ENCODE measurements at regions not wholly inside any gene's neighbourhood (a gene's known extent, or its start where the extent isn't known, plus 50 kb on each side); places are given as distances from the start of the nearest gene placed in this dataset.

DNA sequence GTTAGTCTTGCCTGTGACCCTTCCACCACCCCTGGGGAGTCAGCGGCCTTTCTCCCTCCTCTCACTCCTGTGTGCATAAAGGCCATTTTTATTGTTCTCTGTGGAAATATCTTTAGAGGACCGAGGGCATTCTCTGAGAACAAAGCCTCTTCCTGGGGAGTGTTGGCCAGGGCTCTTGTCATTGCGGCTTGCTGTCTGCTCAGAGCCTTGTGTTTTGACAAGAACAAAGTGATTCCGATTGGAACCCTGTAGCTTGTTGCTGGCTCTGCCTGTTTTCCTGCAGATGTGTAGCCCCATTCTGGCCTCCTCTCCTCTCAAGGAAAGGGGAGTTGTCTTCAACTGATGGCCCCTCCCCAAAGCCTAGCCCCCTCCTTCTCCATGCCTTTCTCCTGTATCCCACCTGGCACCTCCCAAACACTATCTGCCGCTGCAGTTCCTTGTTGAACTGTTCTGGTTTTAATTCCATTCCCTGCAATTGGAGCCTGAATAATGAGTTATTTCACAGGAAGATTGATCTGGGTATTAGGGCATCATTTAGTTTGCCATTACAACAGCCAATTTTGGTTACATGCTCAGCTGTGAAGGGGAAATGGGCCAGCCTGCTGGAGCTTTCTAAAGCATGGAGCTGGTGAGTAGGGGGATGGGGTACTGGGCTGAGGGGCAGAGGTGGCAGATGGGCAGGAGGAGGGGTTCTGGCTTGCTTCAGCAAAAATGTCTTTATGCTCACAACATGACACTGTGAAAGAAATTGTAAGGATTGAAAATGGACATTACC lies 252.5 kb downstream of the LRFN2 start:
- TF ChIP-seq, protein P1, sequence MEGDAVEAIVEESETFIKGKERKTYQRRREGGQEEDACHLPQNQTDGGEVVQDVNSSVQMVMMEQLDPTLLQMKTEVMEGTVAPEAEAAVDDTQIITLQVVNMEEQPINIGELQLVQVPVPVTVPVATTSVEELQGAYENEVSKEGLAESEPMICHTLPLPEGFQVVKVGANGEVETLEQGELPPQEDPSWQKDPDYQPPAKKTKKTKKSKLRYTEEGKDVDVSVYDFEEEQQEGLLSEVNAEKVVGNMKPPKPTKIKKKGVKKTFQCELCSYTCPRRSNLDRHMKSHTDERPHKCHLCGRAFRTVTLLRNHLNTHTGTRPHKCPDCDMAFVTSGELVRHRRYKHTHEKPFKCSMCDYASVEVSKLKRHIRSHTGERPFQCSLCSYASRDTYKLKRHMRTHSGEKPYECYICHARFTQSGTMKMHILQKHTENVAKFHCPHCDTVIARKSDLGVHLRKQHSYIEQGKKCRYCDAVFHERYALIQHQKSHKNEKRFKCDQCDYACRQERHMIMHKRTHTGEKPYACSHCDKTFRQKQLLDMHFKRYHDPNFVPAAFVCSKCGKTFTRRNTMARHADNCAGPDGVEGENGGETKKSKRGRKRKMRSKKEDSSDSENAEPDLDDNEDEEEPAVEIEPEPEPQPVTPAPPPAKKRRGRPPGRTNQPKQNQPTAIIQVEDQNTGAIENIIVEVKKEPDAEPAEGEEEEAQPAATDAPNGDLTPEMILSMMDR (IDR thresholded peaks at IDR 0.05; ENCODE audit: poor library complexity, severe bottlenecking) = no peak
- TF ChIP-seq, protein P2, sequence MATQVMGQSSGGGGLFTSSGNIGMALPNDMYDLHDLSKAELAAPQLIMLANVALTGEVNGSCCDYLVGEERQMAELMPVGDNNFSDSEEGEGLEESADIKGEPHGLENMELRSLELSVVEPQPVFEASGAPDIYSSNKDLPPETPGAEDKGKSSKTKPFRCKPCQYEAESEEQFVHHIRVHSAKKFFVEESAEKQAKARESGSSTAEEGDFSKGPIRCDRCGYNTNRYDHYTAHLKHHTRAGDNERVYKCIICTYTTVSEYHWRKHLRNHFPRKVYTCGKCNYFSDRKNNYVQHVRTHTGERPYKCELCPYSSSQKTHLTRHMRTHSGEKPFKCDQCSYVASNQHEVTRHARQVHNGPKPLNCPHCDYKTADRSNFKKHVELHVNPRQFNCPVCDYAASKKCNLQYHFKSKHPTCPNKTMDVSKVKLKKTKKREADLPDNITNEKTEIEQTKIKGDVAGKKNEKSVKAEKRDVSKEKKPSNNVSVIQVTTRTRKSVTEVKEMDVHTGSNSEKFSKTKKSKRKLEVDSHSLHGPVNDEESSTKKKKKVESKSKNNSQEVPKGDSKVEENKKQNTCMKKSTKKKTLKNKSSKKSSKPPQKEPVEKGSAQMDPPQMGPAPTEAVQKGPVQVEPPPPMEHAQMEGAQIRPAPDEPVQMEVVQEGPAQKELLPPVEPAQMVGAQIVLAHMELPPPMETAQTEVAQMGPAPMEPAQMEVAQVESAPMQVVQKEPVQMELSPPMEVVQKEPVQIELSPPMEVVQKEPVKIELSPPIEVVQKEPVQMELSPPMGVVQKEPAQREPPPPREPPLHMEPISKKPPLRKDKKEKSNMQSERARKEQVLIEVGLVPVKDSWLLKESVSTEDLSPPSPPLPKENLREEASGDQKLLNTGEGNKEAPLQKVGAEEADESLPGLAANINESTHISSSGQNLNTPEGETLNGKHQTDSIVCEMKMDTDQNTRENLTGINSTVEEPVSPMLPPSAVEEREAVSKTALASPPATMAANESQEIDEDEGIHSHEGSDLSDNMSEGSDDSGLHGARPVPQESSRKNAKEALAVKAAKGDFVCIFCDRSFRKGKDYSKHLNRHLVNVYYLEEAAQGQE (IDR thresholded peaks at IDR 0.05; ENCODE audit: borderline replicate concordance) = no peak
- TF ChIP-seq EP300 (conservative IDR thresholded peaks at IDR 0.05; ENCODE audit: poor library complexity, severe bottlenecking) (peak; percentile 22), EZH2 (IDR thresholded peaks at IDR 0.05; ENCODE audit: borderline replicate concordance, insufficient read depth, low read length, poor library complexity, severe bottlenecking) (no peak), POLR2AphosphoS5 (IDR thresholded peaks at IDR 0.05) (peak; percentile 87), RAD21 (conservative IDR thresholded peaks at IDR 0.05) (no peak), MXI1 (conservative IDR thresholded peaks at IDR 0.05; ENCODE audit: poor library complexity, severe bottlenecking) (no peak), SMC3 (conservative IDR thresholded peaks at IDR 0.05; ENCODE audit: poor library complexity) (no peak)

Measured in neural cell (in vitro differentiated cells).